MCF 10A (cell line): ENCODE measurements at regions not wholly inside any gene's neighbourhood (a gene's known extent, or its start where the extent isn't known, plus 50 kb on each side); places are given as distances from the start of the nearest gene placed in this dataset.

Experiments
- BruUV-seq: library from RNA; stranded (reverse); fragments of 400-500 nt; replicated peaks from 2 replicates; lab custom pipeline; 2021; lab: Mats Ljungman, UMichigan
- CTCF ChIA-PET: fragments of 300-600 bp; sonication (Branson Sonifier 250); formaldehyde crosslinking; extraction: SDS; loops from one replicate; lab custom pipeline; 2021; ENCODE audit warnings: antibody characterized with exemption, inconsistent platforms; lab: Yijun Ruan, JAX
- POLR2A ChIA-PET: fragments of 300-600, 350-650 bp; sonication (Branson Sonifier 250); formaldehyde crosslinking; extraction: SDS; loops from one replicate; lab custom pipeline; 2020; ENCODE audit warnings: antibody characterized with exemption, inconsistent platforms; lab: Yijun Ruan, JAX
- DNase-seq: peaks from one replicate; pipeline ENCODE4 v3.0.0-alpha.2; 2018; ENCODE audit not compliant: unreplicated experiment
- H3K27ac Mint-ChIP-seq: one replicate; pipeline ENCODE4 v1.8.0; 2022; ENCODE audit warnings: mild to moderate bottlenecking, low read depth, mixed read lengths; ENCODE audit not compliant: unreplicated experiment
- H3K27me3 Mint-ChIP-seq: one replicate; pipeline ENCODE4 v1.8.0; 2022; ENCODE audit warnings: mixed read lengths; ENCODE audit not compliant: insufficient read depth, unreplicated experiment
- H3K36me3 Mint-ChIP-seq: one replicate; pipeline ENCODE4 v1.8.0; 2022; ENCODE audit warnings: mild to moderate bottlenecking, moderate library complexity, mixed read lengths; ENCODE audit not compliant: insufficient read depth, unreplicated experiment
- H3K4me1 Mint-ChIP-seq: one replicate; pipeline ENCODE4 v1.8.0; 2022; ENCODE audit warnings: mixed read lengths; ENCODE audit not compliant: insufficient read depth, unreplicated experiment
- H3K4me3 Mint-ChIP-seq: one replicate; pipeline ENCODE4 v1.8.0; 2022; ENCODE audit warnings: mild to moderate bottlenecking, moderate library complexity, mixed read lengths; ENCODE audit not compliant: unreplicated experiment
- H3K9me3 Mint-ChIP-seq: one replicate; pipeline ENCODE4 v1.8.0; 2022; ENCODE audit warnings: mixed read lengths; ENCODE audit not compliant: unreplicated experiment
- CTCF ChIP-seq: fragments of 200-600 bp; IDR thresholded peaks from one replicate; pipeline ENCODE4 v1.8.0; 2022; ENCODE audit warnings: antibody characterized with exemption, mild to moderate bottlenecking; ENCODE audit not compliant: unreplicated experiment
- intact Hi-C: fragments of 100-400 bp; cut with micrococcal nuclease; formaldehyde crosslinking; loops from 2 replicates; pipeline ENCODE4 v1.14.1; 2022

GRCh38 chr5:34599471-34600117 is 56.5 kb upstream of the RAI14 start:
- CTCF ChIA-PET = interaction anchor here (0.6 to 1.2 kb wide), 2 partner anchors 30 to 76 kb away, joined by 3 read pairs; no protein-coding TSS in a partner anchor

GRCh38 chr5:34600118-34600493 is 56.0 kb upstream of the RAI14 start:
- POLR2A ChIA-PET = no interaction called here
- intact Hi-C loops = no loop called here
- Mint-ChIP-seq H3K9me3 (no peaks in the 10 kb centered on the region), H3K4me3 (no peak overlapping the region), H3K4me1 (peaks cover 31% of the 10 kb centered on the region), H3K27ac (no peak overlapping the region), H3K27me3 (no peaks in the 10 kb centered on the region), H3K36me3 (no peaks in the 10 kb centered on the region)
- no peak for TF ChIP-seq CTCF
- no peak for DNase-seq
- BruUV-seq = no TSS peak
- CTCF ChIA-PET = interaction anchor here (0.6 to 1.2 kb wide), 2 partner anchors 77 to 299 kb away, joined by 3 read pairs; no protein-coding TSS in a partner anchor

More at GRCh38 chr5:34599471-34600117, 56.5 kb upstream of the RAI14 start:
- no peak for TF ChIP-seq CTCF
- intact Hi-C loops = no loop called here
- Mint-ChIP-seq H3K36me3 (no peaks in the 10 kb centered on the region), H3K27me3 (no peaks in the 10 kb centered on the region), H3K27ac (no peak overlapping the region), H3K4me3 (no peak overlapping the region), H3K4me1 (peaks cover 31% of the 10 kb centered on the region), H3K9me3 (no peaks in the 10 kb centered on the region)
- DNase-seq = no peak
- no TSS peak for BruUV-seq
- POLR2A ChIA-PET = no interaction called here

- POLR2A ChIA-PET = no interaction called here
- H3K4me1 Mint-ChIP-seq = peaks cover 21% of the 10 kb centered on the region
- intact Hi-C loops = no loop called here
- BruUV-seq = no TSS peak
- CTCF ChIA-PET = interaction anchor here (0.5 to 1.6 kb wide), 4 partner anchors 11 to 651 kb away, joined by 3 to 7 read pairs (median 4); no protein-coding TSS in a partner anchor
- no peak for TF ChIP-seq CTCF
- no peaks in the 10 kb centered on the region for H3K27me3 Mint-ChIP-seq
- H3K9me3 Mint-ChIP-seq = no peaks in the 10 kb centered on the region
- no peak for DNase-seq
- H3K4me3 Mint-ChIP-seq = no peak overlapping the region
- no peaks in the 10 kb centered on the region for H3K36me3 Mint-ChIP-seq
- H3K27ac Mint-ChIP-seq = no peak overlapping the region
Measured at GRCh38 chr5:34603378-34603777, 52.8 kb upstream of the RAI14 start.

GRCh38 chr5:34604119-34604675 is 51.9 kb upstream of the RAI14 start:
- BruUV-seq = no TSS peak
- no peak for TF ChIP-seq CTCF
- no peaks in the 10 kb centered on the region for H3K36me3 Mint-ChIP-seq
- peaks cover 21% of the 10 kb centered on the region for H3K4me1 Mint-ChIP-seq
- no peak overlapping the region for H3K27ac Mint-ChIP-seq
- H3K4me3 Mint-ChIP-seq = no peak overlapping the region
- no peak for DNase-seq
- ChIA-PET CTCF (interaction anchor here (1.4 to 1.6 kb wide), 2 partner anchors 12 to 294 kb away, joined by 3 to 4 read pairs; no protein-coding TSS in a partner anchor), POLR2A (no interaction called here)
- H3K27me3 Mint-ChIP-seq = no peaks in the 10 kb centered on the region
- H3K9me3 Mint-ChIP-seq = no peaks in the 10 kb centered on the region
- intact Hi-C loops = no loop called here
